ENCODE measurements at regions not wholly inside any gene's neighbourhood (a gene's known extent, or its start where the extent isn't known, plus 50 kb on each side); places are given as distances from the start of the nearest gene placed in this dataset.

GRCh38 chr5:90141984-90142383 lies 267.6 kb downstream of the CETN3 start:
- no peak for DNase-seq (ENCODE audit: low read depth)
- H3K4me3 ChIP-seq (ENCODE audit: low read length), result no peak overlapping the region
- TF ChIP-seq CTCF (IDR thresholded peaks at IDR 0.05; ENCODE audit: insufficient read depth, low read depth, low read length, missing control alignments), result no peak

- no peak for TF ChIP-seq CTCF (IDR thresholded peaks at IDR 0.05; ENCODE audit: insufficient read depth, low read depth, low read length, missing control alignments)
- DNase-seq (ENCODE audit: low read depth), result no peak
- no peak overlapping the region for H3K4me3 ChIP-seq (ENCODE audit: low read length)
Measured at GRCh38 chr5:90136952-90137528, 272.5 kb downstream of the CETN3 start.

GRCh38 chr5:90135779-90136378 lies 273.7 kb downstream of the CETN3 start:
- H3K4me3 ChIP-seq (ENCODE audit: low read length), result no peak overlapping the region
- no peak for DNase-seq (ENCODE audit: low read depth)
- TF ChIP-seq CTCF (IDR thresholded peaks at IDR 0.05; ENCODE audit: insufficient read depth, low read depth, low read length, missing control alignments), result peak; percentile 16

GRCh38 chr5:90134892-90135291 lies 274.7 kb downstream of the CETN3 start:
- no peak overlapping the region for H3K4me3 ChIP-seq (ENCODE audit: low read length)
- no peak for TF ChIP-seq CTCF (IDR thresholded peaks at IDR 0.05; ENCODE audit: insufficient read depth, low read depth, low read length, missing control alignments)
- peak; percentile 70 for DNase-seq (ENCODE audit: low read depth)

GRCh38 chr5:90134381-90134780 lies 275.2 kb downstream of the CETN3 start:
- no peak for TF ChIP-seq CTCF (IDR thresholded peaks at IDR 0.05; ENCODE audit: insufficient read depth, low read depth, low read length, missing control alignments)
- no peak overlapping the region for H3K4me3 ChIP-seq (ENCODE audit: low read length)
- DNase-seq (ENCODE audit: low read depth), result no peak

GRCh38 chr5:90133941-90134340 lies 275.6 kb downstream of the CETN3 start:
- H3K4me3 ChIP-seq (ENCODE audit: low read length), result no peak overlapping the region
- DNase-seq (ENCODE audit: low read depth), result no peak
- no peak for TF ChIP-seq CTCF (IDR thresholded peaks at IDR 0.05; ENCODE audit: insufficient read depth, low read depth, low read length, missing control alignments)
